ENCODE measurements at regions not wholly inside any gene's neighbourhood (a gene's known extent, or its start where the extent isn't known, plus 50 kb on each side); places are given as distances from the start of the nearest gene placed in this dataset.

GRCh38 chr12:123089140-123089539, 61.8 kb downstream of the PITPNM2 start:
- H3K27me3 Mint-ChIP-seq, result no peaks in the 10 kb centered on the region
- no peaks in the 10 kb centered on the region for H3K9me3 Mint-ChIP-seq (ENCODE audit: low read depth)
- no peak overlapping the region for H3K27ac Mint-ChIP-seq
- DNase-seq (no peak), ATAC-seq (no peak)
- H3K4me1 Mint-ChIP-seq, result peaks cover 9% of the 10 kb centered on the region
- CTCF ChIA-PET, result interaction anchor here (1.0 kb wide), 1 partner anchor 46 kb away, joined by 3 read pairs; no protein-coding TSS in a partner anchor
- no peaks in the 10 kb centered on the region for H3K36me3 Mint-ChIP-seq
- no peak overlapping the region for H3K4me3 Mint-ChIP-seq

- H3K4me1 Mint-ChIP-seq, result peaks cover 9% of the 10 kb centered on the region
- CTCF ChIA-PET, result interaction anchor here (1.1 kb wide), 1 partner anchor 10 kb away, joined by 3 read pairs; no protein-coding TSS in a partner anchor
- ATAC-seq (no peak), DNase-seq (no peak)
- no peak overlapping the region for H3K4me3 Mint-ChIP-seq
- H3K27ac Mint-ChIP-seq, result no peak overlapping the region
- no peaks in the 10 kb centered on the region for H3K9me3 Mint-ChIP-seq (ENCODE audit: low read depth)
- no peaks in the 10 kb centered on the region for H3K27me3 Mint-ChIP-seq
- no peaks in the 10 kb centered on the region for H3K36me3 Mint-ChIP-seq
Observed at GRCh38 chr12:123085730-123086487, 65.0 kb downstream of the PITPNM2 start.

- CTCF ChIA-PET, result interaction anchor here (1.5 kb wide), 1 partner anchor 14 kb away, joined by 4 read pairs; no protein-coding TSS in a partner anchor
Observed at GRCh38 chr12:123085066-123085465, 65.8 kb downstream of the PITPNM2 start.

DNA sequence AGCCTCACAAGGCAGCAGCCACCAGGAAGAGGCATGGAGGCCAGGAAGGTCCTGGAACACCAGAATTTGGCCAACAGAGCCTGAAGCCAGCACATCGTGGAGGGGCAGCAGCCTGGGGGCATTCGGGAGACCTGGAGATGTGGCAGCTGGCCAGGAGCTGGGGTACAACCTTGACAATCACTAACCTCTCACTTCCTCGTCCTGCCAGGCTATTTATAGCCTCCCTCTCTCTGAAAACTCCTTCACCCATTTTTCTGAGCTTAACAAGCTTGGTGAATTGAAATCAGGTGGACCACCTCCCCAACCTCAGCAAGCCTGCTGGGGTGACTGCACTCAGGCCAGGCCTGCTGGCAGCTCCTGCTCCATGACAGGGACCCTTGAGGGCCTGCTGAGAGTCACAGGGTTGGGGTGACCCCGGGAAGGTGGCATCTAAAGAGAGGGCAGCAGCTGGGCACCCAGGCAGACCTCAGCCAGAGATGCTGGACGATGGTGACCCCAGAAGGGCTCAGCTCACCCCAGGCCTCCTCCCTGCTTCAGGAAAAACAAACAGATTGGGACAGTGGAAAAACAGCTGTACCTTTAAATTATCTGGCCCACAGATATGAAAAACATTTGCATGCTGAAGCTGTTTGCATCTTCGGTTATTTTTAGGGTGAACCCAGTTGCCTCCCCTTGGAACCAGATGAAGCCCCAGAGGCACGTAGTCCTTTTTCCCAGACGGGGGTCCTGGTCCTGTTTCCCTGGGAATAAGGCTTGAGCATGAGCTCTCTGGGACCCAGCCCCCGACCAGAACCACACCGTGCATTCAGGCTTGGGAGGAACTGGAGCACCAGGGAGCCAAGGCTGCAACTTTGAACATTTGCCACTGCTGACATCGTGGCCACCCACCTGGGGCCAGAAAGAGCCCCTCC, 67.0 kb downstream of the PITPNM2 start:
- ATAC-seq, result no peak
- CTCF ChIA-PET, result interaction anchor here (1.0 to 1.5 kb wide), 3 partner anchors 8 to 15 kb away, joined by 3 to 4 read pairs (median 4); no protein-coding TSS in a partner anchor
- Mint-ChIP-seq H3K4me1 (peaks cover 2% of the 10 kb centered on the region), H3K27me3 (no peaks in the 10 kb centered on the region), H3K9me3 (ENCODE audit: low read depth) (no peaks in the 10 kb centered on the region), H3K4me3 (no peak overlapping the region), H3K27ac (no peak overlapping the region), H3K36me3 (no peaks in the 10 kb centered on the region)
- DNase-seq, result no peak

More at GRCh38 chr12:123085066-123085465, 65.8 kb downstream of the PITPNM2 start:
- H3K4me3 Mint-ChIP-seq, result no peak overlapping the region
- H3K27me3 Mint-ChIP-seq, result no peaks in the 10 kb centered on the region
- no peak overlapping the region for H3K27ac Mint-ChIP-seq
- H3K9me3 Mint-ChIP-seq (ENCODE audit: low read depth), result no peaks in the 10 kb centered on the region
- no peak for ATAC-seq
- no peaks in the 10 kb centered on the region for H3K36me3 Mint-ChIP-seq
- H3K4me1 Mint-ChIP-seq, result peaks cover 7% of the 10 kb centered on the region
- no peak for DNase-seq

DNA sequence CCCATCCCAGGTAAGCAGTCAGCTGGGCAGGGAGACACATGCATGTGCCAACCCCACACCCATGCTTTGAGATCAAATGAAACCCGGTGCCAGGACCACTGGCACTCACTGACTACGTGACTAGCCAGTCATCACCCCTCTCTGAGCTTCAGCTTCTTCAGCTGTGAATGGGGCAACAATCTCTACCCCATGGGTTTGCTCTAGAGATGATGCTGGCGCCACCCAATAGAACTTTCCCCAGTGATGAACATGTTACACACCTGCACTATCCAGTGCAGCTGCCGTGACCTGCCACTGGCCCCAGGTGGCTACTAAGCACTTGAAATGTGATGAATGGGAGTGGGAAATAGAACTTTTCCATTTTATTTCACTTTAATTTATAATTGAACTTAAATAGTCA, 70.3 kb downstream of the PITPNM2 start:
- Mint-ChIP-seq H3K4me3 (no peak overlapping the region), H3K27ac (no peak overlapping the region)

DNA sequence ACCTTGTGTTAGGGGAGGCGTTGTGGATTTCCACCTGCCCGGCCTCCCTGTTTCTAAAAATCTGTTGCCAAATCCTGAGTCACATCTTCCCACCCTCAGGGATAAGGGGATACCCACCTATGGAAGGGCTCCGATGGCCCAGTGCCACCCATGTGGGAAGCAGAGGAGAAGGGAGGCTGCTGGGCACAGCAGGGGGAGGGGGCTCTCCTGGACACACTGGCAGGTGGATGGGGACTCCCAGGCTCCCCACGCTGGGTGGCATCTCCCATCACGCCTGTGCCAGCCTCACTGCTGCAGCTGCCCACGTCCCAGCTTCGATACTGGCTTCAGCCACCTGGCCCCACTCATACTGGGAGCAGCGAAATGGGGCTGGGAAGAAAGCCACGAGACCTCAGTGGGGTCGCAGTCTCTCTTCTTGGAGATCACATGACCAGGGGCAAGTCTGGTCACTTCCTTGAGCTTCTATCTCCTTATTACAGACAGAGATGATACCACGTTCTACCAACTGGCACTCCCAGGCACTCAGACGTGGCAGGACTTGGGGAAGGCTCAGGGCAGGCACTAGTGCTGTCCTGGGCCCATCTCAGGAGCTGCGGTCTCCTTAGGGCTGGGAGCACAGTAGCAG, 72.2 kb downstream of the PITPNM2 start:
- ATAC-seq (no peak), DNase-seq (no peak)
- peaks cover 38% of the 10 kb centered on the region for H3K4me1 Mint-ChIP-seq
- H3K27ac Mint-ChIP-seq, result peak overlapping the region; percentile 4
- H3K36me3 Mint-ChIP-seq, result no peaks in the 10 kb centered on the region
- H3K9me3 Mint-ChIP-seq (ENCODE audit: low read depth), result no peaks in the 10 kb centered on the region
- CTCF ChIA-PET, result interaction anchor here (1.1 to 1.2 kb wide), 3 partner anchors 30 to 73 kb away, joined by 3 read pairs; no protein-coding TSS in a partner anchor
- no peak overlapping the region for H3K4me3 Mint-ChIP-seq
- H3K27me3 Mint-ChIP-seq, result peaks cover 2% of the 10 kb centered on the region

More for the DNA sequence above, 70.3 kb downstream of the PITPNM2 start:
- peaks cover 2% of the 10 kb centered on the region for H3K27me3 Mint-ChIP-seq
- no peaks in the 10 kb centered on the region for H3K9me3 Mint-ChIP-seq (ENCODE audit: low read depth)
- DNase-seq (no peak), ATAC-seq (no peak)
- CTCF ChIA-PET, result interaction anchor here (0.6 to 1.5 kb wide), 3 partner anchors 40 to 380 kb away, joined by 3 read pairs; no protein-coding TSS in a partner anchor
- no peaks in the 10 kb centered on the region for H3K36me3 Mint-ChIP-seq
- H3K4me1 Mint-ChIP-seq, result peaks cover 22% of the 10 kb centered on the region

GRCh38 chr12:123078120-123078465, 72.8 kb downstream of the PITPNM2 start:
- Mint-ChIP-seq H3K4me1 (peaks cover 38% of the 10 kb centered on the region), H3K9me3 (ENCODE audit: low read depth) (no peaks in the 10 kb centered on the region), H3K27me3 (peaks cover 2% of the 10 kb centered on the region), H3K27ac (no peak overlapping the region), H3K4me3 (no peak overlapping the region), H3K36me3 (no peaks in the 10 kb centered on the region)
- DNase-seq (no peak), ATAC-seq (no peak)
- CTCF ChIA-PET, result interaction anchor here (1.1 kb wide), 2 partner anchors 36 to 45 kb away, joined by 3 read pairs; no protein-coding TSS in a partner anchor

- H3K4me1 Mint-ChIP-seq, result peaks cover 38% of the 10 kb centered on the region
- ATAC-seq, result no peak
- H3K36me3 Mint-ChIP-seq, result no peaks in the 10 kb centered on the region
- DNase-seq, result no peak
- H3K27me3 Mint-ChIP-seq, result peaks cover 2% of the 10 kb centered on the region
- H3K4me3 Mint-ChIP-seq, result no peak overlapping the region
- H3K27ac Mint-ChIP-seq, result peak overlapping the region; percentile 90
- no peaks in the 10 kb centered on the region for H3K9me3 Mint-ChIP-seq (ENCODE audit: low read depth)
- CTCF ChIA-PET, result interaction anchor here (1.1 to 3.2 kb wide), 9 partner anchors 9 to 160 kb away, joined by 3 to 30 read pairs (median 5); no protein-coding TSS in a partner anchor
Observed at GRCh38 chr12:123077298-123078119, 73.4 kb downstream of the PITPNM2 start.

GRCh38 chr12:123076604-123077297, 74.1 kb downstream of the PITPNM2 start:
- Mint-ChIP-seq H3K27me3 (peaks cover 2% of the 10 kb centered on the region), H3K9me3 (ENCODE audit: low read depth) (no peaks in the 10 kb centered on the region), H3K4me3 (peak overlapping the region; percentile 64), H3K27ac (peak overlapping the region; percentile 90), H3K36me3 (no peaks in the 10 kb centered on the region), H3K4me1 (peaks cover 38% of the 10 kb centered on the region)
- CTCF ChIA-PET, result interaction anchor here (1.1 to 3.2 kb wide), 12 partner anchors 10 to 161 kb away, joined by 3 to 31 read pairs (median 8); partner anchors contain the start of genes MPHOSPH9, MTRFR and OGFOD2
- DNase-seq (peak; percentile 80), ATAC-seq (peak; percentile 74)

- Mint-ChIP-seq H3K27me3 (peaks cover 2% of the 10 kb centered on the region), H3K4me1 (peaks cover 39% of the 10 kb centered on the region)
- CTCF ChIA-PET, result interaction anchor here (0.6 to 3.2 kb wide), 28 partner anchors 9 to 535 kb away, joined by 3 to 31 read pairs (median 4); partner anchors contain the start of genes ABCB9, MPHOSPH9, MTRFR and OGFOD2
Observed at GRCh38 chr12:123075646-123076171, 75.2 kb downstream of the PITPNM2 start.

GRCh38 chr12:123075087-123075645, 75.7 kb downstream of the PITPNM2 start:
- Mint-ChIP-seq H3K4me3 (peak overlapping the region; percentile 64), H3K36me3 (no peaks in the 10 kb centered on the region), H3K4me1 (peaks cover 40% of the 10 kb centered on the region), H3K27me3 (peaks cover 2% of the 10 kb centered on the region), H3K27ac (peak overlapping the region; percentile 90), H3K9me3 (ENCODE audit: low read depth) (no peaks in the 10 kb centered on the region)
- ATAC-seq, result no peak
- CTCF ChIA-PET, result interaction anchor here (0.6 to 3.2 kb wide), 25 partner anchors 9 to 536 kb away, joined by 3 to 31 read pairs (median 4); partner anchors contain the start of genes ABCB9, MPHOSPH9, MTRFR and OGFOD2
- no peak for DNase-seq

More at GRCh38 chr12:123075646-123076171, 75.2 kb downstream of the PITPNM2 start:
- Mint-ChIP-seq H3K36me3 (no peaks in the 10 kb centered on the region), H3K4me3 (peak overlapping the region; percentile 64), H3K27ac (peak overlapping the region; percentile 90), H3K9me3 (ENCODE audit: low read depth) (no peaks in the 10 kb centered on the region)
- ATAC-seq (peak; percentile 87), DNase-seq (peak; percentile 91)

Measured in activated CD8-positive, alpha-beta memory T cell treated with anti-CD3 and anti-CD28 coated beads, Interleukin-2, amount 10 ng/mL, durations not matched to agents 7 days and 5 days (primary cell).